ENCODE measurements at regions not wholly inside any gene's neighbourhood (a gene's known extent, or its start where the extent isn't known, plus 50 kb on each side); places are given as distances from the start of the nearest gene placed in this dataset.

DNA sequence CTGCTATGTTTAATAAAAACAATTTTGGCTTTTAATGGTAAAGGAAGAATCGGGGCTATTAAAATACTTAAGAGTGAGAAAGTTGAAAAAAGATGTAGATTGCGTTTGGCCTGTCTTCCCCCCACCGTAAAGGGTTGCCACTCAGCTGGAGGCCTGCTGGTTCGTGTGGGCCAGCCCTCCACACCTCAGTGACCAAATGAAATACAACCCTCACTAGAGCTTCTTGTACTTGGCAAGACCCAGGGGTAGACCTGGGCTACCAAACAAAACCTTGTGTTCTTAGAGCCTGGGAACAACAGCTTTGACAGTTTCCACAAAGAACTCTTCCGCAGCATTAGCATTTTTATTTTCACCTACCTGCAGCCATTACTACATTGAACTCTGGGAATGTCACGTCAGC lies 152.8 kb upstream of the PABPC3 start:
- TF ChIP-seq CTCF (IDR thresholded peaks at IDR 0.05; ENCODE audit: extremely low read depth in 1 of 2, insufficient read depth in 1 of 2, low read depth in 1 of 2, low read length in 2 of 2), result no peak
- TF ChIP-seq EZH2 (IDR thresholded peaks at IDR 0.05; ENCODE audit: borderline replicate concordance, low read depth, low read length, severe bottlenecking), result no peak
- no peak for TF ChIP-seq POLR2A (IDR thresholded peaks at IDR 0.05; ENCODE audit: low read depth, low read length)
- TF ChIP-seq MYC (IDR thresholded peaks at IDR 0.05; ENCODE audit: low read depth, low read length), result no peak
